CD8-positive, alpha-beta memory T cell (primary cell): ENCODE measurements at regions not wholly inside any gene's neighbourhood (a gene's known extent, or its start where the extent isn't known, plus 50 kb on each side); places are given as distances from the start of the nearest gene placed in this dataset.

Experiments
- CTCF ChIA-PET: fragments of 350-600 bp; sonication (Branson Sonifier 250); formaldehyde crosslinking; loops from one replicate; lab custom pipeline; 2021; ENCODE audit warnings: antibody characterized with exemption; lab: Charles Lee
- POLR2A ChIA-PET: fragments of 350-600 bp; sonication (Branson Sonifier 250); formaldehyde crosslinking; loops from one replicate; lab custom pipeline; 2021; ENCODE audit warnings: antibody characterized with exemption; lab: Charles Lee
- DNase-seq, 5 donors: peaks; one replicate each; pipeline versions ENCODE4 v3.0.0 to v3.0.0-alpha.2; 2020 to 2022; ENCODE audit warnings: mixed read lengths in 1 of 5
- H3K27ac ChIP-seq: one replicate; pipeline ENCODE4 v1.7.0; 2013; ENCODE audit warnings: low read depth, mild to moderate bottlenecking, low read length, moderate library complexity
- H3K27me3 ChIP-seq: 2 replicates; pipeline ENCODE4 v1.7.0; 2013; ENCODE audit warnings: low read length, mild to moderate bottlenecking; ENCODE audit not compliant: insufficient read depth, poor library complexity, severe bottlenecking
- H3K36me3 ChIP-seq: 2 replicates; pipeline ENCODE4 v1.7.0; 2013; ENCODE audit warnings: mild to moderate bottlenecking, low read length, moderate library complexity; ENCODE audit not compliant: insufficient read depth
- H3K4me1 ChIP-seq: 2 replicates; pipeline ENCODE4 v1.7.0; 2013; ENCODE audit warnings: mild to moderate bottlenecking, low read length, moderate library complexity; ENCODE audit not compliant: insufficient read depth
- H3K4me3 ChIP-seq: 2 replicates; pipeline ENCODE4 v1.7.0; 2013; ENCODE audit warnings: mild to moderate bottlenecking, low read length
- H3K9me3 ChIP-seq: 2 replicates; pipeline ENCODE4 v1.7.0; 2013; ENCODE audit warnings: mild to moderate bottlenecking, low read length
- H3K27ac Mint-ChIP-seq, 8 donors: one replicate each; pipeline ENCODE4 v1.8.0; 2020 to 2021; ENCODE audit warnings: mixed read lengths in 8 of 8, mild to moderate bottlenecking in 6 of 8, inconsistent platforms in 3 of 8, moderate library complexity in 3 of 8
- H3K27me3 Mint-ChIP-seq, 2 donors: one replicate each; pipeline ENCODE4 v1.8.0; 2020 to 2021; ENCODE audit warnings: mixed read lengths in 2 of 2, mild to moderate bottlenecking in 1 of 2, moderate library complexity in 1 of 2
- H3K36me3 Mint-ChIP-seq, 3 donors: one replicate each; pipeline ENCODE4 v1.8.0; 2020 to 2021; ENCODE audit warnings: mixed read lengths in 3 of 3, inconsistent platforms in 1 of 3, mild to moderate bottlenecking in 1 of 3
- H3K4me1 Mint-ChIP-seq, 3 donors: one replicate each; pipeline ENCODE4 v1.8.0; 2020 to 2021; ENCODE audit warnings: mixed read lengths in 3 of 3, inconsistent platforms in 1 of 3, mild to moderate bottlenecking in 1 of 3
- H3K4me3 Mint-ChIP-seq, 7 donors: one replicate each; pipeline ENCODE4 v1.8.0; 2020 to 2021; ENCODE audit warnings: mixed read lengths in 7 of 7, mild to moderate bottlenecking in 6 of 7, moderate library complexity in 4 of 7, inconsistent platforms in 2 of 7
- H3K9me3 Mint-ChIP-seq, 5 donors: one replicate each; pipeline ENCODE4 v1.8.0; 2020 to 2022; ENCODE audit warnings: mixed read lengths in 5 of 5, mild to moderate bottlenecking in 3 of 5, moderate library complexity in 2 of 5, inconsistent platforms in 1 of 5

GRCh38 chr15:69953816-69954215 lies 143.9 kb downstream of the TLE3 start:
- H3K4me1 ChIP-seq: no peaks in the 10 kb centered on the region
- H3K27ac ChIP-seq: no peak overlapping the region
- Mint-ChIP-seq H3K4me1 (no peaks in the 10 kb centered on the region), H3K9me3 (no peaks in the 10 kb centered on the region), H3K4me3 (no peak overlapping the region), H3K27ac (no peak overlapping the region), H3K36me3 (no peaks in the 10 kb centered on the region), H3K27me3 (peaks cover 0 to 4% of the 10 kb centered on the region in 2 donors)
- H3K36me3 ChIP-seq: no peaks in the 10 kb centered on the region
- no peak for DNase-seq
- no peak overlapping the region for H3K4me3 ChIP-seq
- H3K27me3 ChIP-seq: no peaks in the 10 kb centered on the region
- H3K9me3 ChIP-seq: no peaks in the 10 kb centered on the region
- POLR2A ChIA-PET: no interaction called here
- CTCF ChIA-PET: no interaction called here

- POLR2A ChIA-PET: no interaction called here
- CTCF ChIA-PET: no interaction called here
- H3K27me3 Mint-ChIP-seq: peaks cover 0 to 4% of the 10 kb centered on the region in 2 donors
- Histone ChIP-seq H3K9me3 (no peaks in the 10 kb centered on the region), H3K36me3 (no peaks in the 10 kb centered on the region), H3K4me1 (no peaks in the 10 kb centered on the region), H3K27me3 (no peaks in the 10 kb centered on the region), H3K27ac (no peak overlapping the region), H3K4me3 (no peak overlapping the region)
- no peak overlapping the region for H3K4me3 Mint-ChIP-seq
- H3K27ac Mint-ChIP-seq: no peak overlapping the region
- no peaks in the 10 kb centered on the region for H3K36me3 Mint-ChIP-seq
- no peaks in the 10 kb centered on the region for H3K4me1 Mint-ChIP-seq
- no peak for DNase-seq
- H3K9me3 Mint-ChIP-seq: no peaks in the 10 kb centered on the region
These were observed 143.1 kb downstream of the TLE3 start for GRCh38 chr15:69954666-69955065.

DNA sequence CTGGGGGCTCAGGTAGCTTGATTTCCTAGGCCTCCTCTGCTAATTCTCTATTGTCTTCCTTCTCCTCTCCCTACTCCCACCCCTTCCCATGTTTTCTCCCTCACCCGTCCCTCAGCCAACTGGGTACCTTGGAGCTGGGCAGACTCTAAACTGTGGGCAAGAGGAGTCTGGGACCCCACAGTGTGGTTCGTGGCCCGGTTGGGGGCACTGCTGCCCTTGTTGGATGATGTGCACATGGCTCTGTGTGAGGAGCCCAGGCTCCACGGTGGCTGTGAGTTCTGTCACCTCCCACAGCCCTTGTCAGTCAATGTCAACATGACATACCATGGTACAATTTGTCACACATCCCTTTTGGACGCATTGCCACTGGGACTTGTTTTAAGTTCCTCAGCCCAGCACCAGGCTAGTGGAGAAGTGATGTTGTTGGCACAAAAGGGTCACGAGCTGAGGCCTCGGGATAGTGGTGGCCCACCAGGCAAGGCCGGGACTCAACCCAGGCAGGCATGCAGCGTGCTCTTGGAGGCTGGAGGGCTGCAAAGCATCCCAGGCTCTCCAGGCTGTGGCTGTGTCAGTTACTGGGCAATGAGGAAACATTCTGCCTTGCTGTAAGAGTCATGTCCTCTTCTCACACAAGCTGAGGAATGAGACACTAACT lies 142.3 kb downstream of the TLE3 start:
- Mint-ChIP-seq H3K27ac (no peak overlapping the region), H3K36me3 (no peaks in the 10 kb centered on the region), H3K27me3 (peaks cover 0 to 1% of the 10 kb centered on the region in 2 donors), H3K4me1 (no peaks in the 10 kb centered on the region), H3K4me3 (no peak overlapping the region), H3K9me3 (no peaks in the 10 kb centered on the region)
- DNase-seq: no peak
- no peak overlapping the region for H3K27ac ChIP-seq
- H3K27me3 ChIP-seq: no peaks in the 10 kb centered on the region
- no peaks in the 10 kb centered on the region for H3K36me3 ChIP-seq
- no peaks in the 10 kb centered on the region for H3K9me3 ChIP-seq
- ChIA-PET POLR2A (no interaction called here), CTCF (no interaction called here)
- H3K4me1 ChIP-seq: no peaks in the 10 kb centered on the region
- no peak overlapping the region for H3K4me3 ChIP-seq

GRCh38 chr15:69956417-69956816 lies 141.3 kb downstream of the TLE3 start:
- ChIA-PET CTCF (no interaction called here), POLR2A (interaction anchor here (0.7 kb wide), 1 partner anchor 242 kb away, joined by 5 read pairs; no protein-coding TSS in a partner anchor)
- Histone ChIP-seq H3K36me3 (no peaks in the 10 kb centered on the region), H3K9me3 (no peaks in the 10 kb centered on the region), H3K27ac (no peak overlapping the region), H3K4me1 (no peaks in the 10 kb centered on the region), H3K4me3 (no peak overlapping the region), H3K27me3 (no peaks in the 10 kb centered on the region)
- Mint-ChIP-seq H3K27ac (peak overlapping the region in 1 of 8 donors; percentile 26), H3K9me3 (no peaks in the 10 kb centered on the region), H3K36me3 (no peaks in the 10 kb centered on the region), H3K4me3 (no peak overlapping the region), H3K27me3 (peaks cover 0 to 1% of the 10 kb centered on the region in 2 donors), H3K4me1 (no peaks in the 10 kb centered on the region)
- no peak for DNase-seq

DNA sequence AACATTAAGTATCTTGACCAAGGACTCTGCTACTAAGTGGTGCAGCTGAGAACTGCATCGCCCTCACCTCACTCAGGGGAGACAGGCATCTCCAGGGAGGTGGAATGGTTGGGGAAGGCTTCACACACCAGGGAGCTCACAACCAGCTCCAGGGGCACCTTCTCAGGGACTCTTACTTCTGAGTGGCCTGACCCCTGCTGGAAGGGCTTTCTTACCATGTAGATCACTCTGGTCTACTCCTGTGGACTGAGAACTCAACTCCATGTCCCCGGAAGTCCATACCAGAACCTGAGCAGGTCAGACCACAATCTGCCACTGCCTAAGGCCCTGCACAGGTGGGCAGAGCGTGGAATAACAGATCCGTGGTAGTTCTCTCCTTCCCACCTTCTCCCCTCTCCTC lies 140.5 kb downstream of the TLE3 start:
- no peak overlapping the region for H3K4me3 Mint-ChIP-seq
- no peak for DNase-seq
- Histone ChIP-seq H3K9me3 (no peaks in the 10 kb centered on the region), H3K27ac (no peak overlapping the region), H3K4me1 (no peaks in the 10 kb centered on the region), H3K36me3 (no peaks in the 10 kb centered on the region), H3K4me3 (no peak overlapping the region), H3K27me3 (no peaks in the 10 kb centered on the region)
- no peaks in the 10 kb centered on the region for H3K9me3 Mint-ChIP-seq
- ChIA-PET POLR2A (no interaction called here), CTCF (no interaction called here)
- H3K27me3 Mint-ChIP-seq: peaks cover 0 to 1% of the 10 kb centered on the region in 2 donors
- no peaks in the 10 kb centered on the region for H3K4me1 Mint-ChIP-seq
- no peaks in the 10 kb centered on the region for H3K36me3 Mint-ChIP-seq
- H3K27ac Mint-ChIP-seq: peak overlapping the region in 1 of 8 donors; percentile 91

- ChIA-PET POLR2A (no interaction called here), CTCF (interaction anchor here (0.5 kb wide), 1 partner anchor 782 kb away, joined by 3 read pairs; no protein-coding TSS in a partner anchor)
- no peaks in the 10 kb centered on the region for H3K36me3 Mint-ChIP-seq
- no peak overlapping the region for H3K27ac ChIP-seq
- no peaks in the 10 kb centered on the region for H3K27me3 ChIP-seq
- H3K9me3 ChIP-seq: no peaks in the 10 kb centered on the region
- no peak overlapping the region for H3K4me3 Mint-ChIP-seq
- no peaks in the 10 kb centered on the region for H3K4me1 Mint-ChIP-seq
- no peaks in the 10 kb centered on the region for H3K9me3 Mint-ChIP-seq
- H3K4me3 ChIP-seq: no peak overlapping the region
- no peak overlapping the region for H3K27ac Mint-ChIP-seq
- DNase-seq: no peak
- H3K4me1 ChIP-seq: no peaks in the 10 kb centered on the region
- H3K27me3 Mint-ChIP-seq: peaks cover 1 to 11% of the 10 kb centered on the region in 2 donors
- no peaks in the 10 kb centered on the region for H3K36me3 ChIP-seq
These were observed 139.1 kb downstream of the TLE3 start for GRCh38 chr15:69958496-69959084.

DNA sequence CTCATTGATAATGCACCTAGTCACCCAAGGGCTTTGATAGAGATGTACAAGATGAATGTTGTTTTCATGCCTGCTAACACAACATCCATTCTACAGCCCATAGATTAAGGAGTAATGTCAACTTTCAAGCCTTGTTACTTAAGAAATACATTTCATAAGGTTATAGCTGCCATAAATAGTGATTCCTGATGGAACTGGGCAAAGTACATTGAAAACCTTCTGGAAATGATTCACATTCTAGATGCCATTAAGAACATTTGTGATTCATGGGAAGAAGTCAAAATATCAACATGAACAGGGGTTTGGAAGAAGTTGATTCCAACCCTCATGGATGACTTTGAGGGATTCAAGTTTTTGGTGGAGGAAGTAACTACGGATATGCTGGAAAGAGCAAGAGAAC lies 135.2 kb downstream of the TLE3 start:
- H3K27ac Mint-ChIP-seq: no peak overlapping the region
- CTCF ChIA-PET: no interaction called here

GRCh38 chr15:69963385-69963784 lies 134.3 kb downstream of the TLE3 start:
- H3K4me3 Mint-ChIP-seq: no peak overlapping the region
- Histone ChIP-seq H3K27ac (no peak overlapping the region), H3K27me3 (peaks cover 4% of the 10 kb centered on the region), H3K9me3 (no peaks in the 10 kb centered on the region), H3K4me1 (no peaks in the 10 kb centered on the region), H3K4me3 (no peak overlapping the region), H3K36me3 (no peaks in the 10 kb centered on the region)
- H3K9me3 Mint-ChIP-seq: no peaks in the 10 kb centered on the region
- ChIA-PET CTCF (no interaction called here), POLR2A (no interaction called here)
- H3K36me3 Mint-ChIP-seq: no peaks in the 10 kb centered on the region
- H3K27me3 Mint-ChIP-seq: peaks cover 0 to 20% of the 10 kb centered on the region in 2 donors
- DNase-seq: no peak
- no peak overlapping the region for H3K27ac Mint-ChIP-seq
- no peaks in the 10 kb centered on the region for H3K4me1 Mint-ChIP-seq

More for the DNA sequence above, 135.2 kb downstream of the TLE3 start:
- Mint-ChIP-seq H3K36me3 (no peaks in the 10 kb centered on the region), H3K27me3 (peaks cover 0 to 20% of the 10 kb centered on the region in 2 donors), H3K4me3 (no peak overlapping the region), H3K4me1 (no peaks in the 10 kb centered on the region), H3K9me3 (no peaks in the 10 kb centered on the region)
- Histone ChIP-seq H3K4me1 (no peaks in the 10 kb centered on the region), H3K27ac (no peak overlapping the region), H3K27me3 (no peaks in the 10 kb centered on the region), H3K4me3 (no peak overlapping the region), H3K36me3 (no peaks in the 10 kb centered on the region), H3K9me3 (no peaks in the 10 kb centered on the region)
- POLR2A ChIA-PET: no interaction called here
- DNase-seq: no peak
